GM19328 (cell line): ENCODE measurements at regions not wholly inside any gene's neighbourhood (a gene's known extent, or its start where the extent isn't known, plus 50 kb on each side); places are given as distances from the start of the nearest gene placed in this dataset.
"Not testable (repeated sequence)": the region's sequence is repeated elsewhere in the genome, so short reads cannot be mapped to it uniquely, and the experiment has no call there.

ENCODE experiments used
- ATAC-seq: cut with Tn5 transposase; IDR thresholded peaks from one replicate; pipeline ENCODE4 v1.9.1; 2021; ENCODE audit warnings: mild to moderate bottlenecking, moderate library complexity; ENCODE audit not compliant: unreplicated experiment

- ATAC-seq: not testable (repeated sequence)
Observed at GRCh38 chr7:142575351-142575750, 173.9 kb upstream of the PRSS1 start.

GRCh38 chr7:142571581-142571980 lies 177.7 kb upstream of the PRSS1 start:
- no peak for ATAC-seq

GRCh38 chr7:142569851-142570250 lies 179.4 kb upstream of the PRSS1 start:
- no peak for ATAC-seq

- no peak for ATAC-seq
Observed at GRCh38 chr7:142568435-142569097, 180.7 kb upstream of the PRSS1 start.

GRCh38 chr7:142567201-142568075 lies 181.8 kb upstream of the PRSS1 start:
- ATAC-seq: no peak

- no peak for ATAC-seq
Observed at GRCh38 chr7:142566271-142566670, 183.0 kb upstream of the PRSS1 start.

- ATAC-seq: not testable (repeated sequence)
Observed at GRCh38 chr7:142564125-142564524, 185.1 kb upstream of the PRSS1 start.

GRCh38 chr7:142563470-142563869 lies 185.8 kb upstream of the PRSS1 start:
- no peak for ATAC-seq

GRCh38 chr7:142562688-142563087 lies 186.6 kb upstream of the PRSS1 start:
- ATAC-seq: no peak

GRCh38 chr7:142561396-142561795 lies 187.9 kb upstream of the PRSS1 start:
- not testable (repeated sequence) for ATAC-seq

- not testable (repeated sequence) for ATAC-seq
Observed at GRCh38 chr7:142560770-142561169, 188.5 kb upstream of the PRSS1 start.

GRCh38 chr7:142560166-142560565 lies 189.1 kb upstream of the PRSS1 start:
- no peak for ATAC-seq

- peak; percentile 76 for ATAC-seq
Observed at GRCh38 chr7:142557971-142558582, 191.2 kb upstream of the PRSS1 start.

- ATAC-seq: no peak
Observed at GRCh38 chr7:142556740-142557139, 192.5 kb upstream of the PRSS1 start.

GRCh38 chr7:142554560-142555532 lies 194.4 kb upstream of the PRSS1 start:
- ATAC-seq: no peak

- no peak for ATAC-seq
Observed at GRCh38 chr7:142553216-142553615, 196.1 kb upstream of the PRSS1 start.

GRCh38 chr7:142548978-142549377 lies 200.3 kb upstream of the PRSS1 start:
- no peak for ATAC-seq

GRCh38 chr7:142546452-142546851 lies 202.8 kb upstream of the PRSS1 start:
- ATAC-seq: no peak

GRCh38 chr7:142542942-142543341 lies 206.3 kb upstream of the PRSS1 start:
- no peak for ATAC-seq

GRCh38 chr7:142542105-142542504 lies 207.2 kb upstream of the PRSS1 start:
- no peak for ATAC-seq

GRCh38 chr7:142540371-142540770 lies 208.9 kb upstream of the PRSS1 start:
- ATAC-seq: no peak
